Panc1 (cell line): ENCODE measurements at regions not wholly inside any gene's neighbourhood (a gene's known extent, or its start where the extent isn't known, plus 50 kb on each side); places are given as distances from the start of the nearest gene placed in this dataset.

Source experiments
- POLR2AphosphoS5 ChIP-seq: IDR thresholded peaks from 2 replicates; pipeline ENCODE4 v1.6.1; 2012; ENCODE audit warnings: mild to moderate bottlenecking, low read depth, low read length, moderate library complexity
- SIN3A ChIP-seq: IDR thresholded peaks from 2 replicates; pipeline ENCODE4 v1.6.1; 2012; ENCODE audit warnings: low read depth, mild to moderate bottlenecking, low read length, moderate library complexity, borderline replicate concordance; ENCODE audit not compliant: insufficient read depth
- TCF7L2 ChIP-seq: IDR thresholded peaks from 2 replicates; pipeline ENCODE4 v1.6.1; 2011; ENCODE audit warnings: mild to moderate bottlenecking, low read depth, low read length, inconsistent platforms
- TF ChIP-seq, protein P1 (sequence below): fragments of 450-650 bp; IDR thresholded peaks from 2 replicates; pipeline ENCODE4 v1.5.1; 2017; ENCODE audit warnings: mild to moderate bottlenecking
- TF ChIP-seq, protein P2 (sequence below), 2 experiments: IDR thresholded peaks; 2 replicates each; pipeline ENCODE4 v1.6.1; 2011 to 2012; ENCODE audit warnings: low read depth in 2 of 2, control low read depth in 1 of 2, low read length in 1 of 2, mild to moderate bottlenecking in 1 of 2, moderate library complexity in 1 of 2; ENCODE audit not compliant: insufficient read depth in 1 of 2

DNA sequence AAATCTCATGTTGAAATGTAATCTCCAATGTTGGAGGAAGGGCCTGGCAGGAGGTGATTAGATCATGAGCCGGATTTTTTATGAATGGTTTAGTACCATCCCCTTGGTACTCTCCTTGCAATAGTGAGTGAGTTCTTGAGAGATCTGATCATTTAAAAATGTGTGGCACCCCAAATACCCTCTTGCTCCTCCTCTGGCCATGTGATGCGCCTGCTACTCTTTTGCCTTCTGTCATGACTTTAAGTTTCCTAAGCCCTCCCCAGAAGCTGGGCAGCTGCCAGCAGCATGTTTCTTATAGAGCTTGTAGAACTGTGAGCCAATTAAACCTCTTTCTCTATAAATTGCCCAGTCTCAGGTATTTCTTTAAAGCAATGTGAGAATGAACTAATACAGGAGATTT, 72.6 kb upstream of the FIGN start:
- TF ChIP-seq, protein P1, sequence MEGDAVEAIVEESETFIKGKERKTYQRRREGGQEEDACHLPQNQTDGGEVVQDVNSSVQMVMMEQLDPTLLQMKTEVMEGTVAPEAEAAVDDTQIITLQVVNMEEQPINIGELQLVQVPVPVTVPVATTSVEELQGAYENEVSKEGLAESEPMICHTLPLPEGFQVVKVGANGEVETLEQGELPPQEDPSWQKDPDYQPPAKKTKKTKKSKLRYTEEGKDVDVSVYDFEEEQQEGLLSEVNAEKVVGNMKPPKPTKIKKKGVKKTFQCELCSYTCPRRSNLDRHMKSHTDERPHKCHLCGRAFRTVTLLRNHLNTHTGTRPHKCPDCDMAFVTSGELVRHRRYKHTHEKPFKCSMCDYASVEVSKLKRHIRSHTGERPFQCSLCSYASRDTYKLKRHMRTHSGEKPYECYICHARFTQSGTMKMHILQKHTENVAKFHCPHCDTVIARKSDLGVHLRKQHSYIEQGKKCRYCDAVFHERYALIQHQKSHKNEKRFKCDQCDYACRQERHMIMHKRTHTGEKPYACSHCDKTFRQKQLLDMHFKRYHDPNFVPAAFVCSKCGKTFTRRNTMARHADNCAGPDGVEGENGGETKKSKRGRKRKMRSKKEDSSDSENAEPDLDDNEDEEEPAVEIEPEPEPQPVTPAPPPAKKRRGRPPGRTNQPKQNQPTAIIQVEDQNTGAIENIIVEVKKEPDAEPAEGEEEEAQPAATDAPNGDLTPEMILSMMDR = no peak
- TF ChIP-seq POLR2AphosphoS5 (no peak), TCF7L2 (no peak), SIN3A (no peak)
- TF ChIP-seq, protein P2, sequence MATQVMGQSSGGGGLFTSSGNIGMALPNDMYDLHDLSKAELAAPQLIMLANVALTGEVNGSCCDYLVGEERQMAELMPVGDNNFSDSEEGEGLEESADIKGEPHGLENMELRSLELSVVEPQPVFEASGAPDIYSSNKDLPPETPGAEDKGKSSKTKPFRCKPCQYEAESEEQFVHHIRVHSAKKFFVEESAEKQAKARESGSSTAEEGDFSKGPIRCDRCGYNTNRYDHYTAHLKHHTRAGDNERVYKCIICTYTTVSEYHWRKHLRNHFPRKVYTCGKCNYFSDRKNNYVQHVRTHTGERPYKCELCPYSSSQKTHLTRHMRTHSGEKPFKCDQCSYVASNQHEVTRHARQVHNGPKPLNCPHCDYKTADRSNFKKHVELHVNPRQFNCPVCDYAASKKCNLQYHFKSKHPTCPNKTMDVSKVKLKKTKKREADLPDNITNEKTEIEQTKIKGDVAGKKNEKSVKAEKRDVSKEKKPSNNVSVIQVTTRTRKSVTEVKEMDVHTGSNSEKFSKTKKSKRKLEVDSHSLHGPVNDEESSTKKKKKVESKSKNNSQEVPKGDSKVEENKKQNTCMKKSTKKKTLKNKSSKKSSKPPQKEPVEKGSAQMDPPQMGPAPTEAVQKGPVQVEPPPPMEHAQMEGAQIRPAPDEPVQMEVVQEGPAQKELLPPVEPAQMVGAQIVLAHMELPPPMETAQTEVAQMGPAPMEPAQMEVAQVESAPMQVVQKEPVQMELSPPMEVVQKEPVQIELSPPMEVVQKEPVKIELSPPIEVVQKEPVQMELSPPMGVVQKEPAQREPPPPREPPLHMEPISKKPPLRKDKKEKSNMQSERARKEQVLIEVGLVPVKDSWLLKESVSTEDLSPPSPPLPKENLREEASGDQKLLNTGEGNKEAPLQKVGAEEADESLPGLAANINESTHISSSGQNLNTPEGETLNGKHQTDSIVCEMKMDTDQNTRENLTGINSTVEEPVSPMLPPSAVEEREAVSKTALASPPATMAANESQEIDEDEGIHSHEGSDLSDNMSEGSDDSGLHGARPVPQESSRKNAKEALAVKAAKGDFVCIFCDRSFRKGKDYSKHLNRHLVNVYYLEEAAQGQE (IDR thresholded peaks at IDR 0.05; ENCODE audit: insufficient read depth in 1 of 2, low read depth in 2 of 2, low read length in 1 of 2) = no peak
